SK-N-SH treated with all-trans-retinoic acid at 6 μM for 48 hours (cell line): ENCODE measurements at regions not wholly inside any gene's neighbourhood (a gene's known extent, or its start where the extent isn't known, plus 50 kb on each side); places are given as distances from the start of the nearest gene placed in this dataset.

Experiments used
- CSDC2 ChIP-seq: fragments of 250-450 bp; sonication (Bioruptor Pico); IDR thresholded peaks from 2 replicates; pipeline ENCODE4 v1.5.0; 2020; ENCODE audit warnings: mild to moderate bottlenecking, moderate library complexity
- ISL1 ChIP-seq: fragments of 250-450 bp; sonication (Bioruptor Pico); IDR thresholded peaks from 2 replicates; pipeline ENCODE4 v2.1.2; 2022; ENCODE audit warnings: mild to moderate bottlenecking, moderate library complexity
- TF ChIP-seq, protein P1 (sequence below): fragments of 250-450 bp; sonication (Bioruptor Pico); IDR thresholded peaks from 2 replicates; pipeline ENCODE4 v1.8.0; 2020; ENCODE audit warnings: mild to moderate bottlenecking, moderate library complexity, borderline replicate concordance

DNA sequence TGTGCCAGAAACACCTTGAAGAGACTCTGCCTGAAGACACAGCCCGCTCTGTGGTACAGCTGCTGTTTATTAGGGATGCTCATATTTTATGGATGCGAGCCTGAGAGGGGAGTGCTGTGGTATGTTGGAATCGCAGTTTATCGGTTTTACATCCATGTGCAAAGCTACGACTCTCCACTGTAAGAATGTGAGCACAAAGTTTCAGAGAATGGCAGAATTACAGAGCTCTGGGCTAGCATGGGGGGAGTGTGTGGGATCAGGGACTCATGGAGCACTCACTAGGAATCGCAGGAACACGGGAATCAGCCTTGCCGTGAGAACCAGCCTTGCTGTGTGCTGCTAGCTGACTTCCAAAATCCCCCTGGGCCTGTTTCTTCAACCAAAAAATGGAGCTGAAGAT, 199.9 kb downstream of the RNF144A start:
- no peak for TF ChIP-seq ISL1 (CRISPR knock-in tag)
- TF ChIP-seq CSDC2 (CRISPR knock-in tag): no peak
- TF ChIP-seq, protein P1, sequence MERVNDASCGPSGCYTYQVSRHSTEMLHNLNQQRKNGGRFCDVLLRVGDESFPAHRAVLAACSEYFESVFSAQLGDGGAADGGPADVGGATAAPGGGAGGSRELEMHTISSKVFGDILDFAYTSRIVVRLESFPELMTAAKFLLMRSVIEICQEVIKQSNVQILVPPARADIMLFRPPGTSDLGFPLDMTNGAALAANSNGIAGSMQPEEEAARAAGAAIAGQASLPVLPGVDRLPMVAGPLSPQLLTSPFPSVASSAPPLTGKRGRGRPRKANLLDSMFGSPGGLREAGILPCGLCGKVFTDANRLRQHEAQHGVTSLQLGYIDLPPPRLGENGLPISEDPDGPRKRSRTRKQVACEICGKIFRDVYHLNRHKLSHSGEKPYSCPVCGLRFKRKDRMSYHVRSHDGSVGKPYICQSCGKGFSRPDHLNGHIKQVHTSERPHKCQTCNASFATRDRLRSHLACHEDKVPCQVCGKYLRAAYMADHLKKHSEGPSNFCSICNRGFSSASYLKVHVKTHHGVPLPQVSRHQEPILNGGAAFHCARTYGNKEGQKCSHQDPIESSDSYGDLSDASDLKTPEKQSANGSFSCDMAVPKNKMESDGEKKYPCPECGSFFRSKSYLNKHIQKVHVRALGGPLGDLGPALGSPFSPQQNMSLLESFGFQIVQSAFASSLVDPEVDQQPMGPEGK: no peak
